NOMO-1 (cell line): ENCODE measurements at regions not wholly inside any gene's neighbourhood (a gene's known extent, or its start where the extent isn't known, plus 50 kb on each side); places are given as distances from the start of the nearest gene placed in this dataset.

Source experiments
- DNase-seq, 2 experiments: peaks; one replicate each; lab custom pipeline; 2025; ENCODE audit not compliant: unreplicated experiment in 2 of 2; lab: John Stamatoyannopoulos, UW

- DNase-seq = no peak
These were observed 76.8 kb upstream of the FOXP4 start for GRCh38 chr6:41469156-41470028.

DNA sequence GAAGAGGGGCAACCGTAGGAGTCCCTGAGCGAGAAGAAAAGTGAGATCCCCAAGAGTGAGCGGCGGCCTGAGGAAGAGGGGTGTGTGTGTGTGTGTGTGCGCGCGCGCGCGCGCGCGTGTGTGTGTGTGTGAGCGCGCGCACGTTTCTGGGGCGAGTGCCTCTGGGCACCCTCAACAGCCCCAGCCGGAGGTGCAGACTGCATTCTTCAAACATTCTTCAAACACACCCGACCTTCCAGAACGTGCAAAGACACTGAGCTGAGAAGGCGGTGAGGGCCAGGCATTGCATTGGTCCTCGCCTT lies 76.2 kb upstream of the FOXP4 start:
- no peak for DNase-seq

DNA sequence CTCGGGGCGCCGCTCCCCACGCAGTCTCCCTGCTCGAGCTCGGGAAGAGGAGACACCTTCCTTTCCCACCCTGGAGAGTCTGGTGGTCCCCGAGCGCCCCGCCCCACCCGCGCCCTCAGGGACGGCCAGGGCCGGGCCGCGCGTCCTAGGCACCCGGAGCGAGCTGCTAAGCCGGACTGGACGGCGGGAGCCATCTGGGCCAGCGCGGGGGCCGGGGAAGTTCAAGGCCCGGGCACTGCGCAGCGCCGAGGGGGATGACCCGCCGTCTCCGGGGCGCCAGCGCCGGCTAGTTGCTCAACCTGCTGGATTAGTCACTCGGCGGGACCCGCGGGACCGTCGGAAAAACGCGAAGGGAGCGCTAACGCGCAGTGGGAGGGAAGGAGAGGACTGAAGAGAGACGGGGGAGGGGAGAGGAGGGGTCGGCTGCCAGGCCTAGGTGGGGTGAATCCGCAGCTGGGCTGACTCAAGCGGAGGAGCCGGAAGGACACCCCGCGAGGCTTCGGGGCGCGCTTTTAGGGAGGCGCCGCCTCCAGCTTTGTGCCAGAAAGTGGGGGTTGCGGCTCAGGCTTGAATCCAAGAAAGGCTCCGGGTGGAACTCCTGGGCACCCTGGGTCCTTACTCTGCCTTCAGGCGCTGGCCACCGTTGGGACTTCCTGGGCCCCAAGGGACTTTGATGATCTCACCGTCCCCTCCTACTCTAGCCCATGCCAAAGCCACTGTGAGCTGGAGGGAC lies 75.7 kb upstream of the FOXP4 start:
- no peak for DNase-seq

DNA sequence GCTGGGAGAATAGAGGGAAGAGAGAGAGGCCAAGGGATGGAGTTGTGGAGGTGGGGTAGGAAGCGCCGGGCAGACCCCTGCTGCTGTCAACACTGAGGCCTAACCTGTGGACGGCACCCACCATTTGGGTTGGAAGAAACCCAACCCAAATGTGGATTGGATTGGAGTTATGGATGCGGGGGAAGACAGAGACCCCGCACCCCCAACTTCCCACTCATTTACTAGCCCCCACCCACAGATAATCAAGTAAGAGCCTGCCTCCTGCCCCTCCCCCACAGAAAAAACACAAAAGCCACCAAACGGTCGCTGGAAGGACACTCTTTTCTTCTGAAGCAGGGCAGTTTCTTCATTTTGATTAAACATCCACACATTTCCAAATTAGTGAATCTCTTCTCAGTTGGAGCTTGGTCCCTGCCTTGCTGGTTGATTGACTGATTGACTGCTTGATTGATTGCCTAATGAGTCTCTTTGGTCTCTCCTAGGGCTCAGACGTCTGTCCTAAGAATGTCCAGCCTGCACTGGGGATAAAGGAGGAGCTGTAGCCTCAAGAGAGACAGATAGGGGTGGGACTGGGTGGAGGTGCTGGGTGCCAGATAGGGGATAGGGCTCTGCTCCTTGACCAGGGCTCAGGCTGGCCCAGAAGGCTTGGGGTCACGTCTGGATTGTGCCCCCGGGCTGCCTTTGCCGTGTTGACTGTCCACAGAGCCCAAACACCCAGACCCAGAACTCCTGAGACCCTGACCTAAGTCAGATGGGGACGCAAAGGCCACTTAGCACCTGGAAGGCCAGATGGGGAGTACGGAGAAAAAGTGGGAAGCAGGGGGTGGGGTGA lies 74.9 kb upstream of the FOXP4 start:
- DNase-seq = no peak

GRCh38 chr6:41474213-41474933 lies 71.8 kb upstream of the FOXP4 start:
- no peak for DNase-seq

DNA sequence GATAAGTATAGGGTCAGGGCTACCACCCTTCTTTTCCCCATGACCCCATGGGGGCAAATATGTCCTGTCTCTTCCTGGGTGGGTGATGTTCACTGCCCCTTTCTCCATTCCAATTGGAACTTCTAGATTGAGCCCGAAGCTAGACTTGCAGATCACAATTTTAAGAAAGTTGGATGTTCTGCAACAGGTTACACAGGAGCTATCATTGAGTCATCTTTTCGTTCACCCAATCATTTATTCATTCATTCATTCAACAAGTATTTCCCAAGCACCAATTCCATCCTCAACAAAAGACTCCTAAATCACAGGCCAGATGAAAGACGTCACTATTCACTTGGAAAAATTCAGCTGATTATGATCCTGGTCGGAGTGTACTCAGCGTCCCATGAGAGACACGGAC lies 71.0 kb upstream of the FOXP4 start:
- DNase-seq = no peak

DNA sequence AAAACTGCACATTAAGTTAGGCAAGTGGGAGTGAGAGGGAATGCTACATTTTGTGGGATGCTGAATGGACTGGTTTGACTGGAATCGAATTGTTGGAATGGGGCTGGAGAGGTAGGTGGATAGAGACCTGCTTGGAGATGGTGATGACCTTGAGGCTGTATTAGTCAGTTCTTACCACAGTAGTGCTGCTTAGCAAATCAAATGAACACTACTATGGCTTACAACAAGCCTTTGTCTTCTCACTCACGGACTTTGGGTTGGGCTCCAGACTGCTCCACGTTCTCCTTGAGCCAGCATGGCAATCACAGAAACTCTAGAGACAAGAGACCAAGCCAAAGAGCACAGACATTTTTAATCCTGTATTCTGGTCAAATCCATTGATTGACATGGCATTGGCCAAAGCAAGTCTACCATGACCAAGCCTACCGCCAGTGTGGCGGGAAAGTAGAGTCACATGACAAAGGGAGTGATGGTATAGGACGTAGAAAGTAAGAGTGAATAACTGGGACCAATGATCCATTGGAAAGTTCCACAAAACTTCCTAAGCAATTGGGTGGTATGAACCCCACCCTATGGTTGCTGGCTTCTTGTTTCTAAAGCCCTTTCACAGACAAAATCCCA lies 70.3 kb upstream of the FOXP4 start:
- no peak for DNase-seq

GRCh38 chr6:41476401-41476800 lies 69.8 kb upstream of the FOXP4 start:
- no peak for DNase-seq

GRCh38 chr6:41477572-41477971 lies 68.6 kb upstream of the FOXP4 start:
- no peak for DNase-seq

DNA sequence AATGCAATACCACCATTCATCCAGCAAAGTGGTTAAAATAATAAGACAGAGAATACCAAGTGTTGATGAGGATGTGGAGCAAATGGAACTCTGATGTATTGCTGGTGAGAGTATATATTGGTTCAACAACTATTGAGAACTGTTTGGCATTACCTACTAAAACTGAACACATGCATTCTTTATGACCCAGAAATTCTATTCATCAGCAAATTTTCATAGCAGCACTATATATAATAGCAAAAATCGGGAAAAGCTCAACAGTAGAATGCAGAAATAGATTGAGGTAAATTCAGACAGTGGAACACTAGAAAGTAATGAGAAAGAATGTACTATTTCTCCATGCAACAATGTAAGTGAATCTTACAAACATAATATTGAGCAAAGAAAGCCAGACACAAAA lies 62.2 kb upstream of the FOXP4 start:
- DNase-seq = no peak

DNA sequence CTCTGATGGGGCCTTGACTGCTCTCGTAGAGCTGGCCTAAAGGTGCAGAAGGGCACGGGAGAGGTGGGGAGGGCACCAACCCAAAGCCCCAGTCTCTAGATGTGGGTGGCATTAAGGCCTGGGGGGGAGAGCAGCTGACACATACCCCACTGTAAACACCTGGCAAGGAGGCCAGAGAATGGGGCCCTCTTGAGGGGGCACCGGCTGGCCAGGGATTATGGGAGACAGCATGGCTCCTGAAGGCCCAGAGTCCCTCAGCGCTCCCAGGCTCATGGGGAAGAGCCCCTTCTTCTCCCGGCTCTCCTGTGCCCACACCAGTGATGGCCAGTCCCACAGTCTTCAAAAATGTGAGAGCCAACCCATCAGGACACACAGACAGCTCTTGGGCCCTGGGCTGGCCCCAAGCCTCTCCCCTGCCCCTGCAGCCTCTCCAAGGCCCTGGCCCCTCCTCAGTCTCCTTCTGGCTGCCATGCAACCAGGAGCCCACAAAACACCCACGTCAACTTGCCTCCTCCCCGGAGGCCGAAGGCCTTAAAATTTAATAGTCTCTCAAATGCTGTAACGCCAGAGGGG lies 58.2 kb upstream of the FOXP4 start:
- DNase-seq = no peak

- DNase-seq = no peak
These were observed 57.6 kb upstream of the FOXP4 start for GRCh38 chr6:41488433-41489119.

DNA sequence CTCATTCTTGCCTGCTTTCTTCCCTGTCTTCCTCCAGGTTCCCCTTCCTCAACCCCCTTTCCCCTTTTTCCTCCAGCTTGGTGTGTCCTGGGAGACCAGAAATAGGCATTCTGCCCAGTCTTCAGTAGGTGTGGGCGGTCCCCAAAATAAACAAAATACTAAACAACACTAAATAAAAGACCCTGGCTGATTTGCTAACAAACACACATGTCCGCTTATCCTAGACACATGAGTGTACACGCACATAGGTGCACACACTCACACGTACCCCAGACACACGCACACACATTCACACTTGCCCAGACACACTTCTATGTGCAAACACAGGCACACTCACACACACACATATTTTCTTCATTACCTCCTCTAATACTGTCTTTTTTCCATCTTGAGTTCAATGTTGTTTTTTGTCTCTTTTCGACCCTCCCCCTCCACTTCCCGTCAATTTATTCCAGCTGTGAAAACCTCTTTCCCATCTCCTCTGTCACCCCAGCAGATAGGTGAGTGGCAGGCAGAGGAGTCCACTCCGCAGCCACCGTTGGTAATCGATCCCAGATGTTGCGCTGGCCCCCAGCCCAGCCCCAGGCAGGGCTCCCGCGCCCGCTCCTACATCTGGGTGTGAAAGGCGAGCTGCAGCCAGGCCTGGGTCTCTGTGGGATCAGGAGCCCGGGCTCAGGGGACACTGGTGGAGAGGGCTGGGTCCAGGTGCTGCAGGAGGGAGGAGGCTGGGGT lies 56.9 kb upstream of the FOXP4 start:
- DNase-seq = no peak

DNA sequence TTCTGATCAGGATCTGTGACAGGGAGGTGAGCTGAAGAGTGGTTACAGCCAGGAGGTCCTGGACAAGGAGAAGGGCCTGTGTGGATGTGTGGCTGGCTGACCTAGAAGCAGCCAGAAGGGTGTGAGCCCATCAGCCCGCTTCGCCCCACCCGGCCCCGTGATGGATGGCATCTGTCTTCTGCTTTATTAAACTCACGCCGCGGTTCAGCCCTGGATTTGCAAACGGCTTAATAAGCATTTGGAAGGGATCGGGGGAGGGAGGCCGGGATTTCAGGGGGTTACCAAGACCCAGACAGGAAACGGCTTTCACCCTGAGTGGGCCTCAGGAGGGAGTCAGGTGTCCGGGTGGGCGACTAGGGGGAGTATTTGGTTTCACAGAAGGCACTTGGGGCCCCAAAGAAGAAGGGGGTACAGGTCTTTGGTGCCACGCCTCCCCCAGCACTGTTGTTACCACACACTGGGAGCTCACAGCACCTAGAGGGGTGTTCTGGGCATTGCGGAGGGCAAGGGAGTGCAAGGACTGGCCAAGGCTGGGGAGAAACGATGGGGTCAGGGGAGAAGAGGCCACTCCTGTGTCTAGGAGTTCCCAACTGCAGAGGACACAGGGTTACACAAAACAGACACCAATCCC lies 53.8 kb upstream of the FOXP4 start:
- no peak for DNase-seq

DNA sequence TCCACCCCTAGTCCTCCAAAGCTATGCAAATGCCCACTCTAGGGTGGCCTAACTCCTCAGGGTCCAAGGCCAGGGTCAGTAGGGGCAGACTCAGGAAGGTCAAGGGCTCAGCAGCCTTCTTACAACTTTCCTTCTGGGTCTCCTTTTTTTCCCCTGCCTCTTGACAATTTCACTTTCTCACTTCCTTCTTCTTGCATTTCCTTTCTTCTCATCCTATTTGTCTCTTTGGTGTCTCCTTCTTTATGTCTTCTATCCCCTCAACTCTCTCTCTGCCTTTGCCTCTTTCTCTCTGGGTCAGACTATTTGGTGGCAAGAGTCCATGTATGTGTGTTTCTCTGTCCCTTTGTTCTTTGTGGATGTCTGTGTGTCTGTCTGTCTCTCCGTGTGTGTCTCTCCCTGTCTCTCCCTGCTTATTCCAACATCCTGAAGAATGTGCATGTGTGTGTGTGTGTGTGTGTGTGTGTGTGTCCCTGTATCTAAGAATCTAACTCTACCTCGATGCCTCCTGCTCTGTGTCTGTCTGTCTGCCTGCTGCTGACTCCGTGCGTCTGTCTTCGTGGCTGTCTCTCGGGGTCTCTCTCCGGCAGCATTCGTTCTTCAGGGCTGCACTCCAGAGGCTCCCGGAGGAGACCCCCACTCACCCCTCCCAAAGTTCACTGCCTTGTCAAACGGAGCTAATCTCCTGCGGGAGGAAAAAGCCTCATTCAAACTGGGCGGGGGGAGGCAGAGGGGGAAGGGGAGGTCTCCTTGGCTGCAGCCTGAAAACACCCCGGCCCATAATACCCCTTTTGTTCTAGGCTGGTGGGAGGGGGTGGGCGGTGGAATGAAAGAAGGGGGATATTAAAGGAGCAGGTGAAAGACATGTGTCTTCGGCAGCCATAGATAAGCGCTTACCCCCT lies 51.7 kb upstream of the FOXP4 start:
- no peak for DNase-seq
